ENCODE measurements at regions not wholly inside any gene's neighbourhood (a gene's known extent, or its start where the extent isn't known, plus 50 kb on each side); places are given as distances from the start of the nearest gene placed in this dataset.

- TF ChIP-seq SP140L (CRISPR knock-in tag; IDR thresholded peaks at IDR 0.05; ENCODE audit: borderline replicate concordance) (no peak), ZSCAN30 (CRISPR knock-in tag; IDR thresholded peaks at IDR 0.05) (no peak), MAFK (conservative IDR thresholded peaks at IDR 0.05 in 1 of 2, IDR thresholded peaks at IDR 0.05 in 1 of 2; ENCODE audit: low read length in 2 of 2) (peak in 1 of 2 experiments; percentile 45; a peak in 1 of 4 replicates), ZNF274 (CRISPR knock-in tag; IDR thresholded peaks at IDR 0.05) (no peak), MLX (CRISPR knock-in tag; IDR thresholded peaks at IDR 0.05) (no peak), NCOA2 (CRISPR knock-in tag; IDR thresholded peaks at IDR 0.05) (peak; percentile 70), ZNF296 (CRISPR knock-in tag; conservative IDR thresholded peaks at IDR 0.05) (no peak), PHF21A (CRISPR knock-in tag; IDR thresholded peaks at IDR 0.05) (no peak; the same call in 1 of the 2 replicates), PBX2 (CRISPR knock-in tag; IDR thresholded peaks at IDR 0.05) (no peak), ZNF644 (CRISPR knock-in tag; IDR thresholded peaks at IDR 0.05; ENCODE audit: low read depth) (peak; percentile 39; the same call in 1 of the 2 replicates), SRY (CRISPR knock-in tag; IDR thresholded peaks at IDR 0.05) (no peak), HNF4G (IDR thresholded peaks at IDR 0.05; ENCODE audit: borderline replicate concordance, low read depth, low read length) (peak; percentile 58; the same call in 1 of the 2 replicates), HNF4G (CRISPR knock-in tag; IDR thresholded peaks at IDR 0.05; ENCODE audit: borderline replicate concordance, low read depth) (0 out of 2 replicates have a peak, but pooled peaks have one; percentile 23), ZMYM3 (CRISPR knock-in tag; IDR thresholded peaks at IDR 0.05) (no peak), ZNF367 (CRISPR knock-in tag; IDR thresholded peaks at IDR 0.05; ENCODE audit: borderline replicate concordance) (no peak), EP300 (IDR thresholded peaks at IDR 0.05; ENCODE audit: low read depth in 2 of 2, low read length in 2 of 2) (peak; percentile 84 to 91), EP300 (CRISPR knock-in tag; IDR thresholded peaks at IDR 0.05; ENCODE audit: borderline replicate concordance) (no peak; the same call in 1 of the 2 replicates), ZNF776 (CRISPR knock-in tag; IDR thresholded peaks at IDR 0.05) (no peak), ZNF703 (CRISPR knock-in tag; IDR thresholded peaks at IDR 0.05; ENCODE audit: borderline replicate concordance) (no peak), REL (CRISPR knock-in tag; conservative IDR thresholded peaks at IDR 0.05) (no peak), PREB (CRISPR knock-in tag; IDR thresholded peaks at IDR 0.05) (no peak)
- TF ChIP-seq, protein P1, sequence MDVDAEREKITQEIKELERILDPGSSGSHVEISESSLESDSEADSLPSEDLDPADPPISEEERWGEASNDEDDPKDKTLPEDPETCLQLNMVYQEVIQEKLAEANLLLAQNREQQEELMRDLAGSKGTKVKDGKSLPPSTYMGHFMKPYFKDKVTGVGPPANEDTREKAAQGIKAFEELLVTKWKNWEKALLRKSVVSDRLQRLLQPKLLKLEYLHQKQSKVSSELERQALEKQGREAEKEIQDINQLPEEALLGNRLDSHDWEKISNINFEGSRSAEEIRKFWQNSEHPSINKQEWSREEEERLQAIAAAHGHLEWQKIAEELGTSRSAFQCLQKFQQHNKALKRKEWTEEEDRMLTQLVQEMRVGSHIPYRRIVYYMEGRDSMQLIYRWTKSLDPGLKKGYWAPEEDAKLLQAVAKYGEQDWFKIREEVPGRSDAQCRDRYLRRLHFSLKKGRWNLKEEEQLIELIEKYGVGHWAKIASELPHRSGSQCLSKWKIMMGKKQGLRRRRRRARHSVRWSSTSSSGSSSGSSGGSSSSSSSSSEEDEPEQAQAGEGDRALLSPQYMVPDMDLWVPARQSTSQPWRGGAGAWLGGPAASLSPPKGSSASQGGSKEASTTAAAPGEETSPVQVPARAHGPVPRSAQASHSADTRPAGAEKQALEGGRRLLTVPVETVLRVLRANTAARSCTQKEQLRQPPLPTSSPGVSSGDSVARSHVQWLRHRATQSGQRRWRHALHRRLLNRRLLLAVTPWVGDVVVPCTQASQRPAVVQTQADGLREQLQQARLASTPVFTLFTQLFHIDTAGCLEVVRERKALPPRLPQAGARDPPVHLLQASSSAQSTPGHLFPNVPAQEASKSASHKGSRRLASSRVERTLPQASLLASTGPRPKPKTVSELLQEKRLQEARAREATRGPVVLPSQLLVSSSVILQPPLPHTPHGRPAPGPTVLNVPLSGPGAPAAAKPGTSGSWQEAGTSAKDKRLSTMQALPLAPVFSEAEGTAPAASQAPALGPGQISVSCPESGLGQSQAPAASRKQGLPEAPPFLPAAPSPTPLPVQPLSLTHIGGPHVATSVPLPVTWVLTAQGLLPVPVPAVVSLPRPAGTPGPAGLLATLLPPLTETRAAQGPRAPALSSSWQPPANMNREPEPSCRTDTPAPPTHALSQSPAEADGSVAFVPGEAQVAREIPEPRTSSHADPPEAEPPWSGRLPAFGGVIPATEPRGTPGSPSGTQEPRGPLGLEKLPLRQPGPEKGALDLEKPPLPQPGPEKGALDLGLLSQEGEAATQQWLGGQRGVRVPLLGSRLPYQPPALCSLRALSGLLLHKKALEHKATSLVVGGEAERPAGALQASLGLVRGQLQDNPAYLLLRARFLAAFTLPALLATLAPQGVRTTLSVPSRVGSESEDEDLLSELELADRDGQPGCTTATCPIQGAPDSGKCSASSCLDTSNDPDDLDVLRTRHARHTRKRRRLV (CRISPR knock-in tag; IDR thresholded peaks at IDR 0.05) = no peak
Measured at GRCh38 chr4:184896868-184897715, 71.3 kb upstream of the ACSL1 start (continued).

Data from HepG2 (cell line).